WERI-Rb-1 (cell line): ENCODE measurements at regions not wholly inside any gene's neighbourhood (a gene's known extent, or its start where the extent isn't known, plus 50 kb on each side); places are given as distances from the start of the nearest gene placed in this dataset.

Source experiments
- DNase-seq: peaks from one replicate; pipeline ENCODE4 v3.0.0-alpha.2; 2020
- H3K27ac ChIP-seq: fragments of 250-450 bp; sonication (Bioruptor Pico); 2 replicates; pipeline ENCODE4 v1.5.1; 2020; ENCODE audit warnings: mild to moderate bottlenecking, moderate library complexity
- H3K27me3 ChIP-seq: fragments of 250-450 bp; sonication (Bioruptor Pico); 2 replicates; pipeline ENCODE4 v1.5.1; 2021; ENCODE audit warnings: mild to moderate bottlenecking, low read depth, moderate library complexity; ENCODE audit not compliant: insufficient read depth, severe bottlenecking
- H3K36me3 ChIP-seq: fragments of 250-450 bp; sonication (Bioruptor Pico); 2 replicates; pipeline ENCODE4 v1.5.1; 2020; ENCODE audit warnings: mild to moderate bottlenecking, moderate library complexity
- H3K4me3 ChIP-seq: 2 replicates; pipeline ENCODE4 v1.5.1; 2011; ENCODE audit warnings: low read depth, mild to moderate bottlenecking, control low read depth, low read length
- H3K9me3 ChIP-seq: fragments of 250-450 bp; sonication (Bioruptor Pico); 2 replicates; pipeline ENCODE4 v1.5.1; 2021; ENCODE audit warnings: mild to moderate bottlenecking, moderate library complexity; ENCODE audit not compliant: severe bottlenecking
- CTCF ChIP-seq: IDR thresholded peaks from 2 replicates; pipeline ENCODE4 v1.5.1; 2011; ENCODE audit warnings: low read depth, mild to moderate bottlenecking, control low read depth, inconsistent platforms, low read length

GRCh38 chr11:127252321-127252720 lies 251.8 kb upstream of the KIRREL3 start:
- Histone ChIP-seq H3K27ac (no peak overlapping the region), H3K4me3 (no peak overlapping the region), H3K27me3 (no peaks in the 10 kb centered on the region), H3K9me3 (no peaks in the 10 kb centered on the region), H3K36me3 (no peaks in the 10 kb centered on the region)
- TF ChIP-seq CTCF, result no peak
- no peak for DNase-seq

- Histone ChIP-seq H3K27me3 (no peaks in the 10 kb centered on the region), H3K36me3 (no peaks in the 10 kb centered on the region), H3K27ac (no peak overlapping the region), H3K4me3 (no peak overlapping the region), H3K9me3 (no peaks in the 10 kb centered on the region)
- TF ChIP-seq CTCF, result no peak
- no peak for DNase-seq
Observed at GRCh38 chr11:127249576-127249975, 249.0 kb upstream of the KIRREL3 start.

GRCh38 chr11:127248476-127248875 lies 247.9 kb upstream of the KIRREL3 start:
- H3K27me3 ChIP-seq, result no peaks in the 10 kb centered on the region

GRCh38 chr11:127247261-127247851 lies 246.8 kb upstream of the KIRREL3 start:
- Histone ChIP-seq H3K9me3 (no peaks in the 10 kb centered on the region), H3K36me3 (no peaks in the 10 kb centered on the region), H3K4me3 (no peak overlapping the region), H3K27ac (no peak overlapping the region), H3K27me3 (no peaks in the 10 kb centered on the region)
- DNase-seq, result no peak
- TF ChIP-seq CTCF, result no peak

More at GRCh38 chr11:127248476-127248875, 247.9 kb upstream of the KIRREL3 start:
- Histone ChIP-seq H3K4me3 (no peak overlapping the region), H3K36me3 (no peaks in the 10 kb centered on the region), H3K9me3 (no peaks in the 10 kb centered on the region), H3K27ac (no peak overlapping the region)
- peak; percentile 64 for DNase-seq
- no peak for TF ChIP-seq CTCF

- Histone ChIP-seq H3K27ac (peak overlapping the region; percentile 86), H3K4me3 (no peak overlapping the region), H3K9me3 (no peaks in the 10 kb centered on the region), H3K27me3 (no peaks in the 10 kb centered on the region), H3K36me3 (no peaks in the 10 kb centered on the region)
- no peak for DNase-seq
- no peak for TF ChIP-seq CTCF
Observed at GRCh38 chr11:127242676-127243075, 242.1 kb upstream of the KIRREL3 start.

GRCh38 chr11:127238321-127238720 lies 237.8 kb upstream of the KIRREL3 start:
- no peak for TF ChIP-seq CTCF
- no peak overlapping the region for H3K4me3 ChIP-seq
- no peak for DNase-seq
- no peak overlapping the region for H3K27ac ChIP-seq
- H3K9me3 ChIP-seq, result no peaks in the 10 kb centered on the region
- no peaks in the 10 kb centered on the region for H3K36me3 ChIP-seq
- no peaks in the 10 kb centered on the region for H3K27me3 ChIP-seq
